RWPE2 (cell line): ENCODE measurements at regions not wholly inside any gene's neighbourhood (a gene's known extent, or its start where the extent isn't known, plus 50 kb on each side); places are given as distances from the start of the nearest gene placed in this dataset.

ENCODE experiments used
- ATAC-seq: fragments of 200-7000 bp; cut with Tn5 transposase; 3 replicates; pipeline ENCODE4 v1.9.1; 2021; ENCODE audit warnings: low read depth
- DNase-seq: peaks from one replicate; pipeline ENCODE4 v3.0.0-alpha.2; 2020; ENCODE audit warnings: low spot score
- H3K27ac ChIP-seq: fragments of 450-650 bp; 2 replicates; pipeline ENCODE4 v1.5.1; 2017; ENCODE audit warnings: mild to moderate bottlenecking; ENCODE audit not compliant: poor library complexity, severe bottlenecking
- H3K27me3 ChIP-seq: fragments of 250-450 bp; sonication (Bioruptor Pico); 2 replicates; pipeline ENCODE4 v1.5.1; 2021; ENCODE audit warnings: mild to moderate bottlenecking, moderate library complexity; ENCODE audit not compliant: insufficient read depth, poor library complexity, severe bottlenecking
- H3K36me3 ChIP-seq: fragments of 250-450 bp; sonication (Bioruptor Pico); 2 replicates; pipeline ENCODE4 v1.5.1; 2020; ENCODE audit warnings: low read depth, mild to moderate bottlenecking, moderate library complexity
- H3K4me1 ChIP-seq: fragments of 250-450 bp; sonication (Bioruptor Pico); 2 replicates; pipeline ENCODE4 v1.5.1; 2021; ENCODE audit warnings: mild to moderate bottlenecking, moderate library complexity; ENCODE audit not compliant: insufficient read depth, poor library complexity, severe bottlenecking
- H3K4me3 ChIP-seq: fragments of 250-450 bp; sonication (Bioruptor Pico); 2 replicates; pipeline ENCODE4 v1.5.1; 2021; ENCODE audit warnings: mild to moderate bottlenecking, moderate library complexity; ENCODE audit not compliant: severe bottlenecking
- H3K9me3 ChIP-seq: fragments of 250-450 bp; sonication (Bioruptor Pico); 2 replicates; pipeline ENCODE4 v1.5.1; 2021; ENCODE audit warnings: mild to moderate bottlenecking, moderate library complexity; ENCODE audit not compliant: severe bottlenecking
- TF ChIP-seq, protein P1 (sequence below): fragments of 450-650 bp; IDR thresholded peaks from one replicate; pipeline ENCODE4 v1.5.1; 2017; ENCODE audit warnings: mild to moderate bottlenecking, moderate library complexity; ENCODE audit not compliant: poor library complexity, severe bottlenecking

DNA sequence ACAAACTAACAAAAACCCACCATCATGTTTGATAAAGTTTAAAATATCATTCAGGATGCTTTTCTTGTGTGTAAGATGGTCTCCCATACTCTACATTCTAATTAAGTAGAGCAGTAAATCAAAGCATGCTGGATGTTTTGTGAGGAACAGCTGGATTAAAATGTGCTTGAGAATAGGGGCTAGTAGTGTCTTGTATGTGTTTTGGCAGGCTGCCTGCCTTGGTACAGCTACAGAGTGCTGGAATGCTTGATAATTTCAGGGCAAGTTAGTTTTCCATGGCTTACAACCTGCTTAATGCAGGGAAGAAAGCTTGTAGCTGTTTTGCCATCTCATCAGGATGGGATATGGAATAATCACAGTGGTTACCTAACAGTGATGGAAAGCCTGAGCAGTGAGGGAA lies 636.6 kb upstream of the MMS22L start:
- DNase-seq (no peak), ATAC-seq (no peak)
- Histone ChIP-seq H3K27me3 (peaks cover 33% of the 10 kb centered on the region), H3K4me3 (no peak overlapping the region), H3K27ac (no peak overlapping the region), H3K36me3 (no peaks in the 10 kb centered on the region), H3K9me3 (no peaks in the 10 kb centered on the region), H3K4me1 (no peaks in the 10 kb centered on the region)
- TF ChIP-seq, protein P1, sequence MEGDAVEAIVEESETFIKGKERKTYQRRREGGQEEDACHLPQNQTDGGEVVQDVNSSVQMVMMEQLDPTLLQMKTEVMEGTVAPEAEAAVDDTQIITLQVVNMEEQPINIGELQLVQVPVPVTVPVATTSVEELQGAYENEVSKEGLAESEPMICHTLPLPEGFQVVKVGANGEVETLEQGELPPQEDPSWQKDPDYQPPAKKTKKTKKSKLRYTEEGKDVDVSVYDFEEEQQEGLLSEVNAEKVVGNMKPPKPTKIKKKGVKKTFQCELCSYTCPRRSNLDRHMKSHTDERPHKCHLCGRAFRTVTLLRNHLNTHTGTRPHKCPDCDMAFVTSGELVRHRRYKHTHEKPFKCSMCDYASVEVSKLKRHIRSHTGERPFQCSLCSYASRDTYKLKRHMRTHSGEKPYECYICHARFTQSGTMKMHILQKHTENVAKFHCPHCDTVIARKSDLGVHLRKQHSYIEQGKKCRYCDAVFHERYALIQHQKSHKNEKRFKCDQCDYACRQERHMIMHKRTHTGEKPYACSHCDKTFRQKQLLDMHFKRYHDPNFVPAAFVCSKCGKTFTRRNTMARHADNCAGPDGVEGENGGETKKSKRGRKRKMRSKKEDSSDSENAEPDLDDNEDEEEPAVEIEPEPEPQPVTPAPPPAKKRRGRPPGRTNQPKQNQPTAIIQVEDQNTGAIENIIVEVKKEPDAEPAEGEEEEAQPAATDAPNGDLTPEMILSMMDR = no peak

DNA sequence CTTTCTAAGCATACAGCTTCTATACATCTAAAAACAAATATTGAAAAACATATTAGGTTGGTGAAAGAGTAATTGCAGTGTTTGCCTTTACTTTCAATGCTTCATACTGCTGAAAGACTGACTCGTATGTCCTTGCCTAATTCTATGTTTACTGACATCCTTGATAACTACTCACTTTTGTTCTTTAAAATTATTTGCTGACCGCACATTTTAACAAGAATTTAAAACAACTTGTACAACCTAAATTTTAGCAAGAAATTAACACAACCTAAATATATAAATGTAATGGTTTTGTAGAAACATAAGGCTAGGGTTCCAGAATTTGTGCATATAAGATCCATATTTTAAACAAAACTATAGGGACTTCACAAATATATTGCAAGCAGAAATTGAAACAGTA lies 640.2 kb upstream of the MMS22L start:
- H3K27ac ChIP-seq = no peak overlapping the region
- H3K4me1 ChIP-seq = no peaks in the 10 kb centered on the region
- no peaks in the 10 kb centered on the region for H3K36me3 ChIP-seq
- H3K27me3 ChIP-seq = peaks cover 30% of the 10 kb centered on the region
- no peak for DNase-seq
- TF ChIP-seq, protein P1 = no peak
- no peak overlapping the region for H3K4me3 ChIP-seq
- ATAC-seq = no peak
- H3K9me3 ChIP-seq = no peaks in the 10 kb centered on the region

GRCh38 chr6:97925504-97925903 lies 642.5 kb upstream of the MMS22L start:
- Histone ChIP-seq H3K36me3 (no peaks in the 10 kb centered on the region), H3K4me1 (no peaks in the 10 kb centered on the region), H3K4me3 (no peak overlapping the region), H3K27me3 (peaks cover 28% of the 10 kb centered on the region), H3K27ac (no peak overlapping the region), H3K9me3 (no peaks in the 10 kb centered on the region)
- TF ChIP-seq, protein P1 = peak; percentile 22
- ATAC-seq (peak; percentile 42; the same call in 1 of the 3 replicates), DNase-seq (no peak)

DNA sequence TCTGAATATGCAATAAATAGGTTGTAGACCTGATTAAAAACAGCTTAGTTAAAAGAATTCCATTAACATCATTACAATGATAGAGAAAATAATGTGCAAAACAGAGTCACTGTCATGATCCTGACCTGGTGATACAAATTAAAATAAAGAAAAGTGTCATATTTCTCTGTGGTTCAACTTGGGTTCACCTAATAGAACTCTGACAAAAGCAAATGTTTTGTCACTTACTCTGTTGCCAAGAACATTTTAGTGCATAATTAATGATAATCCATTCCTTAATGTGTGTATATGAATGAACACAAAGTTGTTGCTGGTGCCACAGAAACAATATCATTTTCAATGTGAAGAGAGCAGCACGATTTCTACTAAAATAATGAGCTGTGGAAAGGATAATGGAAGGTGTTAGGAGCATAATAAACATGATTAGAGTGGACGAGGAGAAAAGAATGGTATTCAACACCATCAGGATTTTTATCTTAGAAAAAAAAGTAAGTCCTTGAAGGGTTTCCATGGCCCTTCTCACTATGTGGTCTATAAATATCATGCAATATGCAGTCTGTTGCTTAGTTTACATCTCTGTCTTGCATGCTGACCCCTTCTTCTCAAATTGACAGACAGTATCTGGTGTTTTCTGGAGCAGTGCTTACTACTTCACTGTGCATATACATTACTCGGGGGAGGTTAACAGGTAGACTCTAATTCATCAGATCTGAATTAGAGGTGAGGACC lies 656.6 kb upstream of the MMS22L start:
- peaks cover 3% of the 10 kb centered on the region for H3K27me3 ChIP-seq
- H3K27ac ChIP-seq = no peak overlapping the region
- H3K4me1 ChIP-seq = no peaks in the 10 kb centered on the region
- no peak for ATAC-seq
- TF ChIP-seq, protein P1 = no peak
- H3K36me3 ChIP-seq = no peaks in the 10 kb centered on the region
- DNase-seq = no peak
- no peak overlapping the region for H3K4me3 ChIP-seq
- H3K9me3 ChIP-seq = no peaks in the 10 kb centered on the region

- ATAC-seq = peak; percentile 95
- Histone ChIP-seq H3K27ac (no peak overlapping the region), H3K4me3 (no peak overlapping the region), H3K36me3 (no peaks in the 10 kb centered on the region), H3K9me3 (no peaks in the 10 kb centered on the region), H3K4me1 (peaks cover 10% of the 10 kb centered on the region), H3K27me3 (no peaks in the 10 kb centered on the region)
- TF ChIP-seq, protein P1 = no peak
- peak; percentile 89 for DNase-seq
These were observed 664.8 kb upstream of the MMS22L start for GRCh38 chr6:97947841-97948240.
